ENCODE measurements at regions not wholly inside any gene's neighbourhood (a gene's known extent, or its start where the extent isn't known, plus 50 kb on each side); places are given as distances from the start of the nearest gene placed in this dataset.
"Not testable (repeated sequence)": the region's sequence is repeated elsewhere in the genome, so short reads cannot be mapped to it uniquely, and the experiment has no call there.

GRCh38 chrX:112235547-112235946, 153.0 kb upstream of the TRPC5 start:
- no peak for TF ChIP-seq CTCF (IDR thresholded peaks at IDR 0.05; ENCODE audit: low read depth, low read length)
- Histone ChIP-seq H3K9me3 (ENCODE audit: low read depth) (no peaks in the 10 kb centered on the region), H3K4me1 (ENCODE audit: low read depth) (no peaks in the 10 kb centered on the region), H3K27ac (no peak overlapping the region), H3K27me3 (no peaks in the 10 kb centered on the region), H3K4me3 (no peak overlapping the region), H3K36me3 (no peaks in the 10 kb centered on the region)
- no peak for DNase-seq (ENCODE audit: low read depth in 1 of 2, low spot score in 1 of 2)

- no peak overlapping the region for H3K4me3 ChIP-seq
- H3K4me1 ChIP-seq (ENCODE audit: low read depth) = no peaks in the 10 kb centered on the region
- H3K36me3 ChIP-seq = no peaks in the 10 kb centered on the region
- H3K27me3 ChIP-seq = no peaks in the 10 kb centered on the region
- no peak overlapping the region for H3K27ac ChIP-seq
- H3K9me3 ChIP-seq (ENCODE audit: low read depth) = no peaks in the 10 kb centered on the region
- no peak for DNase-seq (ENCODE audit: low read depth in 1 of 2, low spot score in 1 of 2)
- TF ChIP-seq CTCF (IDR thresholded peaks at IDR 0.05; ENCODE audit: low read depth, low read length) = no peak
These were observed 150.6 kb upstream of the TRPC5 start for GRCh38 chrX:112233164-112233563.

DNA sequence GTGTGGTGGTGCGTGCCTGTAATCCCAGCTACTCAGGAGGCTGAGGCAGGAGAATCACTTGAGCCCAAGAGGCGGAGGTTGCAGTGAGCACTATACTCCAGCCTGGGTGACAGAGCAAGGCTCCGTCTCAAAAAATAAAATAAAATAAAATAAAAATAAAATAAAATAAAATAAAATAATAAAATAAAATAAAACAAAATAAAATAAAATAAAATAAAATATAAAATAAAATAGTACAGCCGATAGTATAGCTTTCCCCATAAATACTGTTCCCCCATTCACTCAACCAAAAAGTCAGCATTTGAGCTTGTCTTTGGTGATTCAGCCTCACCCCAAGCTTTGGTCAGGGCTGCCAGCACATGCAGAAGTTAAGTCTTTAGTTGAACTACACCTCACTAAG, 144.2 kb upstream of the TRPC5 start:
- not testable (repeated sequence) for H3K36me3 ChIP-seq; H3K4me1 ChIP-seq (ENCODE audit: low read depth); H3K27me3 ChIP-seq; DNase-seq (ENCODE audit: low read depth in 1 of 2, low spot score in 1 of 2); H3K4me3 ChIP-seq; H3K9me3 ChIP-seq (ENCODE audit: low read depth); H3K27ac ChIP-seq

- no peaks in the 10 kb centered on the region for H3K9me3 ChIP-seq (ENCODE audit: low read depth)
- no peak overlapping the region for H3K4me3 ChIP-seq
- H3K27me3 ChIP-seq = no peaks in the 10 kb centered on the region
- H3K36me3 ChIP-seq = no peaks in the 10 kb centered on the region
- H3K27ac ChIP-seq = no peak overlapping the region
- TF ChIP-seq CTCF (IDR thresholded peaks at IDR 0.05; ENCODE audit: low read depth, low read length) = no peak
- DNase-seq (ENCODE audit: low read depth in 1 of 2, low spot score in 1 of 2) = no peak
- no peaks in the 10 kb centered on the region for H3K4me1 ChIP-seq (ENCODE audit: low read depth)
These were observed 140.8 kb upstream of the TRPC5 start for GRCh38 chrX:112223391-112223790.

DNA sequence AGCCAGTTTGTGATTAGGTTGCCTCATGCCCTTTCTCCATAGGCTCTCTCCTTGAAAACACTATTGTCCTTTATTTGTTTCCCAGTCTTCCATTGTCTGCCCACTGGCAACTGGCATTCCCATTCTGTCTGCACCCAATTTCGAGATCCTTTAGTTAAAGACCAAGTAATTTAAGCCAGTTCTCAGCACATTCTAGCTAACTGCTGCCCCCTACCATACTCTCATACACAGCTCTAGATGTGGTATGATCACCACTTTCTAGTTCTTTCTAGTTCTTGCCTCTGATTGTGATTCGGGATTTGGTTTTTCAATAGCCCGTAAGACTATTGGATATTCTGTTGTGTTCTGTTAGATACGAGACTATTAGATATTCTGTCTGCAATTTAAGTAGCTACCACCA, 135.8 kb upstream of the TRPC5 start:
- Histone ChIP-seq H3K27ac (no peak overlapping the region), H3K27me3 (no peaks in the 10 kb centered on the region), H3K4me1 (ENCODE audit: low read depth) (no peaks in the 10 kb centered on the region), H3K36me3 (no peaks in the 10 kb centered on the region), H3K9me3 (ENCODE audit: low read depth) (no peaks in the 10 kb centered on the region), H3K4me3 (no peak overlapping the region)
- TF ChIP-seq CTCF (IDR thresholded peaks at IDR 0.05; ENCODE audit: low read depth, low read length) = no peak
- no peak for DNase-seq (ENCODE audit: low read depth in 1 of 2, low spot score in 1 of 2)

DNA sequence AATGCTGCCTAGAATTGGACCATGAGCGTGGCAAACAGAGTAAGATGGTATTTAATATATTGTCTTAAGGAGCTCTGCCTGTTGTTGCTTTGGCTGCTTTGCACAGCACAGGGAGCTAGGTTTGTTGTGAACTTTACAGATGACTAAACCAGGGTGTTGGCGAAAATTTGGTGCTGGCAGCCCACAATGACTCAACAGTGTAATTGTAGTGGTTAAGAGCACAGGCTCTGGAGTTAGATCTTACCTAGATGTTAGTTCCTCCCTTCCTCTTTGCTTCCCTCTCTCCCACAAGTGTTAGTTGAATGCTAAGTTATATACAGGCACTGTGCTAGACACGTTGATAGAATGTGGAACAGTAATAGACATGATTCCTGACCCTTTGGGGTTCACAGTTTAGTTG, 128.9 kb upstream of the TRPC5 start:
- Histone ChIP-seq H3K27me3 (no peaks in the 10 kb centered on the region), H3K4me1 (ENCODE audit: low read depth) (no peaks in the 10 kb centered on the region), H3K9me3 (ENCODE audit: low read depth) (no peaks in the 10 kb centered on the region), H3K4me3 (no peak overlapping the region), H3K27ac (no peak overlapping the region), H3K36me3 (no peaks in the 10 kb centered on the region)
- TF ChIP-seq CTCF (IDR thresholded peaks at IDR 0.05; ENCODE audit: low read depth, low read length) = no peak
- DNase-seq (ENCODE audit: low read depth in 1 of 2, low spot score in 1 of 2) = no peak
